ENCODE measurements at regions not wholly inside any gene's neighbourhood (a gene's known extent, or its start where the extent isn't known, plus 50 kb on each side); places are given as distances from the start of the nearest gene placed in this dataset.

DNA sequence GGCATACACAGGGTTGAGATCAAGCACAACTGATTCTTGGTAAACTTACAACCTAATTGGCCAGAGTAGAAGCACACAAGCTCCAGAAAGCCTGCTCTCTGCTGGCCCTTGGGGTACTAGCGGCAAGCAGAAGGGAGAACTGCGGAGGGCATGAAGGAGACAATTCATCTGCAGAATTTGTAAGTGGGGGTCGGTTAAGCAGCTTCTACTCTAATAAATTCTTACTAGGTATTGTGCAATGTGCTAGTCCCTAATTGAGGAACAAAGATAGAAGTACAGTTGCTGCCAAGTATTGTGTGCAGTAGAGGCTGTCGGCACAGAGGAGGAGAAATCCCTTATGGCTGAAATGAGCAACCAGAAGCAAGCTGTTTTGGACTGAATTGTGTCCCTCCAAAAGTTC, 91.2 kb upstream of the VEPH1 start:
- 60 to 87% (median 70%) methylated on average over 4 of the region's 4 CpGs for WGBS, 5 donors
- TF ChIP-seq POLR2AphosphoS5 (IDR thresholded peaks at IDR 0.05): no peak
- TF ChIP-seq POLR2A (IDR thresholded peaks at IDR 0.05): no peak
- TF ChIP-seq, protein P1, sequence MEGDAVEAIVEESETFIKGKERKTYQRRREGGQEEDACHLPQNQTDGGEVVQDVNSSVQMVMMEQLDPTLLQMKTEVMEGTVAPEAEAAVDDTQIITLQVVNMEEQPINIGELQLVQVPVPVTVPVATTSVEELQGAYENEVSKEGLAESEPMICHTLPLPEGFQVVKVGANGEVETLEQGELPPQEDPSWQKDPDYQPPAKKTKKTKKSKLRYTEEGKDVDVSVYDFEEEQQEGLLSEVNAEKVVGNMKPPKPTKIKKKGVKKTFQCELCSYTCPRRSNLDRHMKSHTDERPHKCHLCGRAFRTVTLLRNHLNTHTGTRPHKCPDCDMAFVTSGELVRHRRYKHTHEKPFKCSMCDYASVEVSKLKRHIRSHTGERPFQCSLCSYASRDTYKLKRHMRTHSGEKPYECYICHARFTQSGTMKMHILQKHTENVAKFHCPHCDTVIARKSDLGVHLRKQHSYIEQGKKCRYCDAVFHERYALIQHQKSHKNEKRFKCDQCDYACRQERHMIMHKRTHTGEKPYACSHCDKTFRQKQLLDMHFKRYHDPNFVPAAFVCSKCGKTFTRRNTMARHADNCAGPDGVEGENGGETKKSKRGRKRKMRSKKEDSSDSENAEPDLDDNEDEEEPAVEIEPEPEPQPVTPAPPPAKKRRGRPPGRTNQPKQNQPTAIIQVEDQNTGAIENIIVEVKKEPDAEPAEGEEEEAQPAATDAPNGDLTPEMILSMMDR (IDR thresholded peaks at IDR 0.05 in 8 of 11, conservative IDR thresholded peaks at IDR 0.05 in 3 of 11): no peak
- DNase-seq: no peak
- H3K4me1 ChIP-seq: no peaks in the 10 kb centered on the region
- H3K9me3 ChIP-seq: no peaks in the 10 kb centered on the region
- no peaks in the 10 kb centered on the region for H3K36me3 ChIP-seq
- intact Hi-C loops (cut with DNase I; ENCODE audit: low total_unique reads): no loop called here
- H3K27me3 ChIP-seq (replicated peaks in 1 of 7): peaks cover 0 to 22% (median 0%) of the 10 kb centered on the region in 7 donors
- H3K4me3 ChIP-seq: no peak overlapping the region
- H3K27ac ChIP-seq: no peak overlapping the region

DNA sequence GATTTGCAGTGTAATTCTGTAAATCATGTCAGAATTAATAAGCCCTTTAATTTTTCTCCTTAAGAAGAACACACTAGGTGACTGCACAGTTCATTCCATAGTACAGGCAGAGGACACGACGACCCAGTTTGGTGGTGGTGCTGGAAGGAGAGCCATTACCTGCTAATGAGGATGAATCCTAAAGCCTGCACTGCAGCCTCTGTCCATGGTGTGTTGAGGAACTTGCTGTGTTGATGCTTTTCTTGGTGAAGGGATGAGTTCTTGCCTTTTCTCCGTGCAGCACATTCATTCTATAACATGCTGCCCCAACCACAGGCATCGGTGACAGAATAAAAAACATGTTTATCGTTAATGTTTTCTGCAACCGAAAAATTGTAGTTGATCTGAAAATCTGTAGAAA, 89.6 kb upstream of the VEPH1 start:
- intact Hi-C loops (cut with DNase I; ENCODE audit: low total_unique reads): no loop called here
- Histone ChIP-seq H3K36me3 (no peaks in the 10 kb centered on the region), H3K4me1 (no peaks in the 10 kb centered on the region), H3K9me3 (no peaks in the 10 kb centered on the region), H3K4me3 (no peak overlapping the region), H3K27me3 (replicated peaks in 1 of 7) (peaks cover 0 to 22% (median 0%) of the 10 kb centered on the region in 7 donors), H3K27ac (no peak overlapping the region)
- 75 to 93% (median 91%) methylated on average over 6 of the region's 6 CpGs for WGBS, 5 donors
- TF ChIP-seq POLR2AphosphoS5 (IDR thresholded peaks at IDR 0.05) (no peak), POLR2A (IDR thresholded peaks at IDR 0.05) (no peak)
- TF ChIP-seq, protein P1 (IDR thresholded peaks at IDR 0.05 in 8 of 11, conservative IDR thresholded peaks at IDR 0.05 in 3 of 11): no peak
- DNase-seq: no peak

DNA sequence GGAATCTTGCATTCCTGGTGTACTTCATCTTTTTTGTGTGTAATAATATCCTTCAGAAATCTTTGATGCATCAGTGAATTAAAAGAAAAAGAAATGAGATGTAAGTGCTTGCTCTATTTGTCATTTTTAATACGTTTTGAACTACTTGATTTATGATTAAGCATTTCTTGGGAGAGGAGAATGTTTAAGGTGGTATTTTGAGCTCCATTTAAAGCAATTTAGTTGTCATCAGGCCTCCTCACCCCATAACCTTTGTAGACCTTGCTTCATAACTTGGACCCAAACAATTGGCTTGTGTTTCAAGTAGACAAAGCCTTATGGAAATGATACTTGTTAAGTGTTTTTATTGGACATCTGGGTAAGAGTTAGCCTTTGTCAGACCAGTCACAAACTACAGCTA, 87.1 kb upstream of the VEPH1 start:
- Histone ChIP-seq H3K4me1 (no peaks in the 10 kb centered on the region), H3K27ac (no peak overlapping the region), H3K9me3 (no peaks in the 10 kb centered on the region), H3K4me3 (no peak overlapping the region), H3K36me3 (no peaks in the 10 kb centered on the region), H3K27me3 (replicated peaks in 1 of 7) (peaks cover 0 to 15% (median 0%) of the 10 kb centered on the region in 7 donors)
- TF ChIP-seq, protein P1 (IDR thresholded peaks at IDR 0.05 in 8 of 11, conservative IDR thresholded peaks at IDR 0.05 in 3 of 11): no peak
- DNase-seq: no peak
- intact Hi-C loops (cut with DNase I; ENCODE audit: low total_unique reads): no loop called here
- 13 to 19% (median 17%) methylated on average over 1 of the region's 1 CpG for WGBS, 5 donors

DNA sequence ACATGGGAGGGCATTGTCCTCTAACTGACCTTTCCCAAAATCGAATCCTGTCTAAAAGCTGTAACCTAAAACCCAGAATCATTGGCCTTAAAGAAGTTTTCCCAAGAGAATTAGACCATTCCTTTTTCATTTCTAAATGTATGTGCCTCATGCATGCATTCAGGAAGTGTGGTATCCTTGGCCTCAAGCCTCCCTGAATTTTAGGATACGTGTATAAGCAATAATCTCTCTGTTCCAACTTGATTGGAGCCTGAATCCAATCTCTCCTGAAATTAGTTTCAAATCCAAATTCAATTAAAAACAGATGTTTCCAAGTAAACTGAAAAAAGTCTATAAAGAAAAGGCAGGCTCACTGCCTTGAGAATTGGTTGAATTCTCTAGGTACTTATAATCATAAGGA, 86.0 kb upstream of the VEPH1 start:
- Histone ChIP-seq H3K27ac (no peak overlapping the region), H3K36me3 (no peaks in the 10 kb centered on the region), H3K4me3 (no peak overlapping the region), H3K9me3 (no peaks in the 10 kb centered on the region), H3K4me1 (no peaks in the 10 kb centered on the region), H3K27me3 (replicated peaks in 1 of 7) (peaks cover 0 to 6% (median 0%) of the 10 kb centered on the region in 7 donors)
- TF ChIP-seq, protein P1 (IDR thresholded peaks at IDR 0.05 in 8 of 11, conservative IDR thresholded peaks at IDR 0.05 in 3 of 11): no peak
- TF ChIP-seq POLR2AphosphoS5 (IDR thresholded peaks at IDR 0.05) (no peak), POLR2A (IDR thresholded peaks at IDR 0.05) (no peak)
- no peak for DNase-seq
- WGBS, 5 donors: 51 to 76% (median 63%) methylated on average over 2 of the region's 2 CpGs
- intact Hi-C loops (cut with DNase I; ENCODE audit: low total_unique reads): no loop called here
